Body of pancreas (tissue), 4 donors: ENCODE measurements at regions not wholly inside any gene's neighbourhood (a gene's known extent, or its start where the extent isn't known, plus 50 kb on each side); places are given as distances from the start of the nearest gene placed in this dataset.
"Not testable (repeated sequence)": the region's sequence is repeated elsewhere in the genome, so short reads cannot be mapped to it uniquely, and the experiment has no call there.

Source experiments
- ATAC-seq: fragments of 150-250 bp; one replicate; pipeline ENCODE4 v1.9.1; 2016
- DNase-seq, 4 donors: peaks; one replicate each; pipeline ENCODE4 v3.0.0-alpha.2; 2019
- H3K27ac ChIP-seq, 4 donors: fragments of 200-600 bp; sonication (generic); 1 replicate in 3 of 4; 2 replicates in 1 of 4; pipeline versions ENCODE4 v1.5.1 to v1.6.1; 2016 to 2019; ENCODE audit warnings: mild to moderate bottlenecking in 1 of 4, mixed read lengths in 1 of 4, moderate library complexity in 1 of 4
- H3K27me3 ChIP-seq, 2 donors: fragments of 200-600 bp; sonication (generic); one replicate each; pipeline ENCODE4 v1.6.0; 2016; ENCODE audit warnings: mild to moderate bottlenecking in 1 of 2
- H3K36me3 ChIP-seq, 2 donors: fragments of 200-600 bp; sonication (generic); replicated peaks in 1 of 2; 2 replicates each; pipeline ENCODE4 v1.5.1; 2016; ENCODE audit warnings: low read depth in 2 of 2; ENCODE audit not compliant: insufficient read depth in 1 of 2
- H3K4me1 ChIP-seq: fragments of 200-600 bp; sonication (generic); one replicate; pipeline ENCODE4 v1.6.0; 2016
- H3K4me3 ChIP-seq, 2 donors: fragments of 200-600 bp; sonication (generic); 1 replicate in 1 of 2; 2 replicates in 1 of 2; pipeline ENCODE4 v1.5.1; 2016 to 2019
- H3K9me3 ChIP-seq, 3 donors: fragments of 200-600 bp; sonication (generic); 1 replicate in 2 of 3; 2 replicates in 1 of 3; pipeline ENCODE4 v1.5.1; 2016
- CTCF ChIP-seq, 7 experiments: fragments of 450-650 bp in 4 of 7; fragments of 200-600 bp in 3 of 7; sonication (generic) in 3 of 7; IDR thresholded peaks; one replicate each; pipeline ENCODE4 v1.5.1; 2016 to 2019; ENCODE audit warnings: antibody characterized with exemption in 7 of 7
- POLR2A ChIP-seq, 3 donors: fragments of 450-650 bp; IDR thresholded peaks; one replicate each; pipeline ENCODE4 v1.6.1; 2016; ENCODE audit warnings: antibody characterized with exemption in 3 of 3, mild to moderate bottlenecking in 2 of 3
- WGBS, 2 donors: methylation state at CpG; one replicate each; pipeline ENCODE4 v1.1.5; 2017; 5-methylcytosine and 5-hydroxymethylcytosine counted together
- intact Hi-C: fragments of 100-400 bp; cut with DNase I; formaldehyde crosslinking; loops from one replicate; pipeline ENCODE4 v1.15.1; 2023

- H3K4me1 ChIP-seq, result no peaks in the 10 kb centered on the region
- WGBS, 2 donors, result 60 to 62% methylated on average over 4 of the region's 4 CpGs
Measured at GRCh38 chr17:16888413-16889087, 83.4 kb downstream of the TNFRSF13B start.

GRCh38 chr17:16887523-16888095, 84.3 kb downstream of the TNFRSF13B start:
- no peaks in the 10 kb centered on the region for H3K36me3 ChIP-seq
- no peaks in the 10 kb centered on the region for H3K9me3 ChIP-seq
- H3K27me3 ChIP-seq, result no peaks in the 10 kb centered on the region
- intact Hi-C loops, result no loop called here
- no peaks in the 10 kb centered on the region for H3K4me1 ChIP-seq
- no peak for DNase-seq
- 76 to 82% methylated on average over 3 to 4 of the region's 4 CpGs for WGBS, 2 donors
- no peak for ATAC-seq
- TF ChIP-seq CTCF (IDR thresholded peaks at IDR 0.05), result no peak
- no peak for TF ChIP-seq POLR2A (IDR thresholded peaks at IDR 0.05)
- H3K4me3 ChIP-seq, result no peak overlapping the region
- no peak overlapping the region for H3K27ac ChIP-seq

More at GRCh38 chr17:16888413-16889087, 83.4 kb downstream of the TNFRSF13B start:
- H3K27me3 ChIP-seq, result no peaks in the 10 kb centered on the region
- ATAC-seq (no peak), DNase-seq (no peak)
- H3K27ac ChIP-seq, result no peak overlapping the region
- no peak for TF ChIP-seq POLR2A (IDR thresholded peaks at IDR 0.05)
- no peak for TF ChIP-seq CTCF (IDR thresholded peaks at IDR 0.05)
- H3K36me3 ChIP-seq, result no peaks in the 10 kb centered on the region
- no peak overlapping the region for H3K4me3 ChIP-seq
- H3K9me3 ChIP-seq, result no peaks in the 10 kb centered on the region
- intact Hi-C loops, result no loop called here

- TF ChIP-seq CTCF (IDR thresholded peaks at IDR 0.05) (no peak), POLR2A (IDR thresholded peaks at IDR 0.05) (no peak)
- no peak for DNase-seq
- WGBS, 2 donors, result 36 to 51% methylated on average over 4 of the region's 4 CpGs
- H3K27me3 ChIP-seq, result no peaks in the 10 kb centered on the region
- H3K27ac ChIP-seq, result no peak overlapping the region
- H3K36me3 ChIP-seq, result no peaks in the 10 kb centered on the region
- H3K4me3 ChIP-seq, result no peak overlapping the region
- H3K9me3 ChIP-seq, result no peaks in the 10 kb centered on the region
- no peak for ATAC-seq
- intact Hi-C loops, result no loop called here
- no peaks in the 10 kb centered on the region for H3K4me1 ChIP-seq
Measured at GRCh38 chr17:16886655-16887322, 85.1 kb downstream of the TNFRSF13B start.

- H3K4me1 ChIP-seq, H3K36me3 ChIP-seq, H3K9me3 ChIP-seq, H3K27me3 ChIP-seq, H3K27ac ChIP-seq, intact Hi-C loops, H3K4me3 ChIP-seq, ATAC-seq, DNase-seq: not testable (repeated sequence)
- 79 to 94% methylated on average over 3 to 5 of the region's 6 CpGs for WGBS, 2 donors
Measured at GRCh38 chr17:16885204-16885603, 86.7 kb downstream of the TNFRSF13B start.

GRCh38 chr17:16882926-16883265, 89.0 kb downstream of the TNFRSF13B start:
- H3K27ac ChIP-seq, intact Hi-C loops: not testable (repeated sequence)

More at GRCh38 chr17:16882926-16883265, 89.0 kb downstream of the TNFRSF13B start:
- not testable (repeated sequence) for H3K27me3 ChIP-seq, ATAC-seq, H3K36me3 ChIP-seq, H3K4me1 ChIP-seq, H3K4me3 ChIP-seq, DNase-seq, H3K9me3 ChIP-seq
- WGBS, 2 donors, result 82 to 83% methylated on average over 7 of the region's 7 CpGs
